ENCODE measurements at regions not wholly inside any gene's neighbourhood (a gene's known extent, or its start where the extent isn't known, plus 50 kb on each side); places are given as distances from the start of the nearest gene placed in this dataset.

DNA sequence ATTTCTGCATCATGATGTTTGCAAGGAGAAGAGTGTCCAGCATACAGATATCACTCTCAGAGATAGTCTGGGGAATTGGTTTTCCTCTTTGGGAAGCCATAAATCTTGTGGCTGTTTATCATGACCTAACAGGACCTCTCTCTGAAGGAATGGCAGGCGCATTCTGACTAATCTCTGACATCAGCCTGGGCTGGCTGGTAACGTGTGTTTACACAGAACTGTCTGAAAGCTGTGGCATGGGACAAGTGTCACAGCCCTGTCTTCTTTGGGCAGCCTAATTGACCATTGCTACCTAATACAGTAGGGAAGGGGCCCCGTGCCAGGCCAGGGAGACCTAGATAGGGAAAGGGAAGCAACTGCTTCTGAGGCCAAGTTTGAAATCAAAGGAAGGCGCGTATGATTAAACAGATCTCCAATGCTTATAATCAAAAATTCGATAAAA, 73.9 kb upstream of the CABCOCO1 start (continued):
- TF ChIP-seq, protein P1, sequence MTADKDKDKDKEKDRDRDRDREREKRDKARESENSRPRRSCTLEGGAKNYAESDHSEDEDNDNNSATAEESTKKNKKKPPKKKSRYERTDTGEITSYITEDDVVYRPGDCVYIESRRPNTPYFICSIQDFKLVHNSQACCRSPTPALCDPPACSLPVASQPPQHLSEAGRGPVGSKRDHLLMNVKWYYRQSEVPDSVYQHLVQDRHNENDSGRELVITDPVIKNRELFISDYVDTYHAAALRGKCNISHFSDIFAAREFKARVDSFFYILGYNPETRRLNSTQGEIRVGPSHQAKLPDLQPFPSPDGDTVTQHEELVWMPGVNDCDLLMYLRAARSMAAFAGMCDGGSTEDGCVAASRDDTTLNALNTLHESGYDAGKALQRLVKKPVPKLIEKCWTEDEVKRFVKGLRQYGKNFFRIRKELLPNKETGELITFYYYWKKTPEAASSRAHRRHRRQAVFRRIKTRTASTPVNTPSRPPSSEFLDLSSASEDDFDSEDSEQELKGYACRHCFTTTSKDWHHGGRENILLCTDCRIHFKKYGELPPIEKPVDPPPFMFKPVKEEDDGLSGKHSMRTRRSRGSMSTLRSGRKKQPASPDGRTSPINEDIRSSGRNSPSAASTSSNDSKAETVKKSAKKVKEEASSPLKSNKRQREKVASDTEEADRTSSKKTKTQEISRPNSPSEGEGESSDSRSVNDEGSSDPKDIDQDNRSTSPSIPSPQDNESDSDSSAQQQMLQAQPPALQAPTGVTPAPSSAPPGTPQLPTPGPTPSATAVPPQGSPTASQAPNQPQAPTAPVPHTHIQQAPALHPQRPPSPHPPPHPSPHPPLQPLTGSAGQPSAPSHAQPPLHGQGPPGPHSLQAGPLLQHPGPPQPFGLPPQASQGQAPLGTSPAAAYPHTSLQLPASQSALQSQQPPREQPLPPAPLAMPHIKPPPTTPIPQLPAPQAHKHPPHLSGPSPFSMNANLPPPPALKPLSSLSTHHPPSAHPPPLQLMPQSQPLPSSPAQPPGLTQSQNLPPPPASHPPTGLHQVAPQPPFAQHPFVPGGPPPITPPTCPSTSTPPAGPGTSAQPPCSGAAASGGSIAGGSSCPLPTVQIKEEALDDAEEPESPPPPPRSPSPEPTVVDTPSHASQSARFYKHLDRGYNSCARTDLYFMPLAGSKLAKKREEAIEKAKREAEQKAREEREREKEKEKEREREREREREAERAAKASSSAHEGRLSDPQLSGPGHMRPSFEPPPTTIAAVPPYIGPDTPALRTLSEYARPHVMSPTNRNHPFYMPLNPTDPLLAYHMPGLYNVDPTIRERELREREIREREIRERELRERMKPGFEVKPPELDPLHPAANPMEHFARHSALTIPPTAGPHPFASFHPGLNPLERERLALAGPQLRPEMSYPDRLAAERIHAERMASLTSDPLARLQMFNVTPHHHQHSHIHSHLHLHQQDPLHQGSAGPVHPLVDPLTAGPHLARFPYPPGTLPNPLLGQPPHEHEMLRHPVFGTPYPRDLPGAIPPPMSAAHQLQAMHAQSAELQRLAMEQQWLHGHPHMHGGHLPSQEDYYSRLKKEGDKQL (CRISPR knock-in tag; IDR thresholded peaks at IDR 0.05; ENCODE audit: borderline replicate concordance), result no peak
- peak in 1 of 2 experiments; percentile 78; a peak in 2 of 4 replicates for TF ChIP-seq SRF (CRISPR knock-in tag; IDR thresholded peaks at IDR 0.05)
- TF ChIP-seq SMAD4 (CRISPR knock-in tag; conservative IDR thresholded peaks at IDR 0.05), result peak; percentile 98
- TF ChIP-seq CEBPB (tag; IDR thresholded peaks at IDR 0.05), result no peak
- TF ChIP-seq SREBF2 (CRISPR knock-in tag; IDR thresholded peaks at IDR 0.05), result no peak
- TF ChIP-seq ZNF589 (CRISPR knock-in tag; IDR thresholded peaks at IDR 0.05; ENCODE audit: low read depth), result peak; percentile 92
- TF ChIP-seq, protein P2, sequence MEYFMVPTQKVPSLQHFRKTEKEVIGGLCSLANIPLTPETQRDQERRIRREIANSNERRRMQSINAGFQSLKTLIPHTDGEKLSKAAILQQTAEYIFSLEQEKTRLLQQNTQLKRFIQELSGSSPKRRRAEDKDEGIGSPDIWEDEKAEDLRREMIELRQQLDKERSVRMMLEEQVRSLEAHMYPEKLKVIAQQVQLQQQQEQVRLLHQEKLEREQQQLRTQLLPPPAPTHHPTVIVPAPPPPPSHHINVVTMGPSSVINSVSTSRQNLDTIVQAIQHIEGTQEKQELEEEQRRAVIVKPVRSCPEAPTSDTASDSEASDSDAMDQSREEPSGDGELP (CRISPR knock-in tag; IDR thresholded peaks at IDR 0.05; ENCODE audit: borderline replicate concordance), result peak; percentile 26; the same call in 1 of the 2 replicates
- peak; percentile 83 for TF ChIP-seq HDAC3 (IDR thresholded peaks at IDR 0.05; ENCODE audit: borderline replicate concordance, partially characterized antibody)
- TF ChIP-seq FOXK1 (CRISPR knock-in tag; IDR thresholded peaks at IDR 0.05; ENCODE audit: borderline replicate concordance), result no peak
- TF ChIP-seq, protein P3, sequence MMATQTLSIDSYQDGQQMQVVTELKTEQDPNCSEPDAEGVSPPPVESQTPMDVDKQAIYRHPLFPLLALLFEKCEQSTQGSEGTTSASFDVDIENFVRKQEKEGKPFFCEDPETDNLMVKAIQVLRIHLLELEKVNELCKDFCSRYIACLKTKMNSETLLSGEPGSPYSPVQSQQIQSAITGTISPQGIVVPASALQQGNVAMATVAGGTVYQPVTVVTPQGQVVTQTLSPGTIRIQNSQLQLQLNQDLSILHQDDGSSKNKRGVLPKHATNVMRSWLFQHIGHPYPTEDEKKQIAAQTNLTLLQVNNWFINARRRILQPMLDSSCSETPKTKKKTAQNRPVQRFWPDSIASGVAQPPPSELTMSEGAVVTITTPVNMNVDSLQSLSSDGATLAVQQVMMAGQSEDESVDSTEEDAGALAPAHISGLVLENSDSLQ (IDR thresholded peaks at IDR 0.05), result peak; percentile 97
- TF ChIP-seq FOXA3 (CRISPR knock-in tag; conservative IDR thresholded peaks at IDR 0.05 in 1 of 2, IDR thresholded peaks at IDR 0.05 in 1 of 2), result peak; percentile 96 to 99
- no peak for TF ChIP-seq HNRNPL (IDR thresholded peaks at IDR 0.05; ENCODE audit: low read depth, low read length)
- TF ChIP-seq ZNF311 (CRISPR knock-in tag; IDR thresholded peaks at IDR 0.05), result no peak
- TF ChIP-seq TRIM28 (IDR thresholded peaks at IDR 0.05), result no peak
- TF ChIP-seq SMARCE1 (IDR thresholded peaks at IDR 0.05), result peak; percentile 97
- TF ChIP-seq ERF (CRISPR knock-in tag; IDR thresholded peaks at IDR 0.05), result no peak
- TF ChIP-seq L3MBTL2 (IDR thresholded peaks at IDR 0.05), result peak; percentile 87
- peak; percentile 78 for TF ChIP-seq SMAD3 (CRISPR knock-in tag; conservative IDR thresholded peaks at IDR 0.05)
- TF ChIP-seq ZNF561 (CRISPR knock-in tag; conservative IDR thresholded peaks at IDR 0.05), result no peak
- TF ChIP-seq MAFK (IDR thresholded peaks at IDR 0.05; ENCODE audit: low read length), result 0 out of 2 replicates have a peak, but pooled peaks have one; percentile 9
- TF ChIP-seq ZNF347 (CRISPR knock-in tag; IDR thresholded peaks at IDR 0.05; ENCODE audit: low read depth), result no peak
- no peak; a peak in 1 of 4 replicates for TF ChIP-seq RAD21 (CRISPR knock-in tag; conservative IDR thresholded peaks at IDR 0.05 in 1 of 2, IDR thresholded peaks at IDR 0.05 in 1 of 2)

Measured in K562 (cell line).